NCI-H146 treated with DMSO at 0.1 percent for 48 hours (cell line): ENCODE measurements at regions not wholly inside any gene's neighbourhood (a gene's known extent, or its start where the extent isn't known, plus 50 kb on each side); places are given as distances from the start of the nearest gene placed in this dataset.
"Not testable (repeated sequence)": the region's sequence is repeated elsewhere in the genome, so short reads cannot be mapped to it uniquely, and the experiment has no call there.

Experiments
- DNase-seq: peaks from one replicate; lab custom pipeline; 2025; ENCODE audit not compliant: unreplicated experiment; lab: John Stamatoyannopoulos, UW

- no peak for DNase-seq
Observed at GRCh38 chrX:93868289-93868965, 194.4 kb downstream of the FAM133A start.

- peak; percentile 1 for DNase-seq
Observed at GRCh38 chrX:93874554-93874953, 200.5 kb downstream of the FAM133A start.

DNA sequence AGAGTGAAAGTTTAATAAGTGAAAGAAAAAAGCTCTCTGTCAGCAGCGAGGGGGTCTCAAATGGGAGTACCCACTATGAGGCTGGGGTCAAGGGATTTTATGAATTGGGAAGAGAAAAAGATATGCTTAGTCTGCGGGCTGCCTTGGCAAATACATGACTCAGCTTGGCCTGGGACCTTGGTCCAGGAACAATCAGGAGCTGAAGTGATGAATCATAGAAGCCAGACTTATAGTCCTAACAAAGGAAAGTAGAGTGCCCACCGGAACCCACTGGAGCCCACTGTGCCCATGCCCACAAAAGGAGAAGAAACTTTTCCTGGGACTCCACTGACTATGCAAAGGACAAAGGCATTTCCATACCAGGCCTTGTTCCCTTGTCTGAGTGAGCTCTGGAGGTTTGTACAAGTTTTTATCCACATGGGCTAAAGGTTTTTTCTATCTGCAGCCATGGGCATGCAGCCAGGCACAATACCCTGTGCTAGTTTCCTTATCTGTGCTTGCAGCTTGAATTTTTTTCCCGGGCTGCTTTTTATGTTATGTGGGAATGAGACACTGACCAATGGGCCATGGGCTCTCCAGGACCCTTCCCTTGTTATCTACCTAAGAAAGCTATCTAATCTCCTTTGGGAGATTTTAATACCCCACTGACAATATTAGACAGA is 201.7 kb downstream of the FAM133A start:
- no peak for DNase-seq

DNA sequence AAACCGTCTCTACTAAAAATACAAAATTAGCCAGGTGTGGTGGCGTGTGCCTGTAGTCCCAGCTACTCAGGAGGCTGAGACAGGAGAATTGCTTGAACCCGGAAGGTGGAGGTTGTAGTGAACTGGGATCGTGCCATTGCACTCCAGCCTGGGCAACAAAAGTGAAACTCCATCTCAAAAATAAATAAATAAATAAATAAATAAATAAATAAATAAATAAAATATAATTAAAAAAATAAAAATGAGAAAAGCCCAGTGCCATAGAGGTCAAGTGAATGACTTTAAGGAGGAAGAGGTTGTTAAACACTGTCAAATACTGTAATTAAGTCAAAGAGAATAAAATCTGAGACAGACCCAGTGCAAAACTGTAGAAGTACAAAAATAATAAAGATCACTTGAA is 247.0 kb downstream of the FAM133A start:
- DNase-seq, result not testable (repeated sequence)

DNA sequence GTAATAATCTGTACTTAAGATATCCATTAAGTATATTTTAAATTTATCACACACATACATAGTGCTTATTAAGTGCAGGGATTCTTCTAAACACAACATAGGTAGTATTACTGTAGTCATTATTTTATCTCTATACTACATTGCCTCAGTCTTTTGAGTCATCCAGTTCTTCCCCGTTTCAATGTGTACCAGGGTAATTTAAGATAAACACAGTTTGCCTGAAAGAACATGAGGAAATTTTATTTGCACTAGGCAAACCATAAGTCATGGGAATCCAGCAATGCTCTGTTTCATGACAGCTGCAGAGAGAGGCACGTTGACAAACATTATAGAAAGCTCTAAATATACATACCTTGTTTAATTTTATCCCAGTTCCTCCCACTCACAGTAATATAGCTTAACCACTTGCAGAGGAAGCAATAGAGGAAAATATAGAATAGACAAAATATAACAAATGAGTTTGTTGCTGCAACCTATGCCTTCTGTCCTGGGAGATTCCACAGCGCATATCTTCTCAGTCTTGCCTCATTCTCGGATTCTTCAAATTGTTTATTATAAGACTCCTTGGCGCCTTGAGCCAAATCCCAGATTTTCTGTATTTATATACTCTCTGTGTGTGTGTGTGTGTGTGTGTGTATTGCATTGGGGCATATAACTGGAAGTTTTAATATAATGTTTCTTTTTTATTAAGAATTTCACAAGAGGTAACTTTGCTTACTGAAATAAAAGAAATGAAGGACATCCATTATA is 258.6 kb downstream of the FAM133A start:
- DNase-seq, result no peak

DNA sequence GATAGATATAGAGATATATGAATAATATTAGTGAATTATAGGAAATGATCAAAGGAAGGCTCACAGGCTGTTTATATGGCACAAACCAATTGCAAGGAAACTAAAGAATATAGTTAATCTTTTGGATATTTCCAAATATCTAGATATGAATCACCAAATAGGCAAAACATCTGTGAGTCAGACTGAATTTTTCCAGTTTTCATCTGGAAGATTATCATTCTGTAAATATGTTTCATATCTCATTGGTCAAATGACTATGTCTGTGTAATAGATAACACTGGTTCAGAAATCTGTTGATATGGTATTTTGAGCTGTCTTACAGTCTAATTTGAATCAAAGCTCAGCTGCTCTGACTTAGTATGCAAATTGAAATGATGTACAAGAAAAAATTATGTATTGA is 303.6 kb downstream of the FAM133A start:
- DNase-seq, result no peak

- DNase-seq, result no peak
Observed at GRCh38 chrX:93985344-93986307, 311.6 kb downstream of the FAM133A start.
